ENCODE measurements at regions not wholly inside any gene's neighbourhood (a gene's known extent, or its start where the extent isn't known, plus 50 kb on each side); places are given as distances from the start of the nearest gene placed in this dataset.

DNA sequence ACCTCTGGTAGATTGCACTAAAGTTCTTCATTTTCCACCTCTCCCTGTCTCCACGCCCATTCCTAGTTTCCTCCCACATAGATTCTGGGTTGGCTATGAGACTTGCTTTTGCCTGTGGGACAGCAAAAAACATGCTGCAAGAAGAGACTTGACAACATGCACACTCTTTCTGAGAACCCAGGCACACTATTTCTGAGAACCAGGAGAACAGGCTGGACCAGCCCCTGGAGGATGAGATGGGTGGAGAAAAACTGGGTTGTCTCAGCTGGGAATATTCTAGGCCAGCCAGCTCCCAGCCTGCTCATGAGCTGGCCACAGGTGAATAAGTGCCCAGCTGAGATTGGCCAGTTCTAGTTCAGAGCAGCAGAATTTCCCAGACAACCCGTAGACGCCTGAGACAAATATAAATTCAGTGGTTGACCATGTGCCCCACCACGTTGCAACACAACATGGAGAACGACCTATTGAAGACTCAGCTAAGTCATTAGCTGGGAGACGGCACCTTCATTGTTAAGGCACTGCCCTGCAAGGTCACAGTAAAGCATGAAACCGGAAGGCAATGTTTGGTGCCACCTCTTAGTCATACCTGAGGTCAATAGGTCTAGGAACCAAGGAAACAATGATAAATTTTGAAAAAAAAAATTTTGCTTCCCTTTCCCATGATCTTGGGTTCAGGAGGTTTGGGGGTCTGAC lies 92.7 kb upstream of the AKR1E2 start:
- TF ChIP-seq POLR2A (IDR thresholded peaks at IDR 0.05; ENCODE audit: low read depth, low read length) (no peak), POLR2AphosphoS5 (IDR thresholded peaks at IDR 0.05; ENCODE audit: low read depth, low read length) (no peak)

Measured in GM12892 (cell line).